ENCODE measurements at regions not wholly inside any gene's neighbourhood (a gene's known extent, or its start where the extent isn't known, plus 50 kb on each side); places are given as distances from the start of the nearest gene placed in this dataset.
"Not testable (repeated sequence)": the region's sequence is repeated elsewhere in the genome, so short reads cannot be mapped to it uniquely, and the experiment has no call there.

- no peak for DNase-seq
- peaks cover 0 to 2% (median under 1%) of the 10 kb centered on the region in 4 donors for H3K4me1 Mint-ChIP-seq
- H3K4me3 Mint-ChIP-seq = no peak overlapping the region
- H3K4me1 ChIP-seq (ENCODE audit: insufficient read depth, low read length) = no peaks in the 10 kb centered on the region
- H3K36me3 Mint-ChIP-seq = no peaks in the 10 kb centered on the region
- no peaks in the 10 kb centered on the region for H3K36me3 ChIP-seq (ENCODE audit: insufficient read depth, low read length)
- intact Hi-C loops (cut with micrococcal nuclease) = no loop called here
- ChIA-PET POLR2A (ENCODE audit: partially characterized antibody) (no interaction called here), CTCF (ENCODE audit: partially characterized antibody) (interaction anchor here (1.2 to 2.1 kb wide), 5 partner anchors 8 to 129 kb away, joined by 3 to 10 read pairs (median 4); no protein-coding TSS in a partner anchor)
- no peaks in the 10 kb centered on the region for H3K9me3 ChIP-seq (ENCODE audit: control insufficient read depth in 1 of 2, low read length in 2 of 2)
- no peak overlapping the region for H3K4me3 ChIP-seq (ENCODE audit: low read length in 2 of 2)
- H3K27ac Mint-ChIP-seq = no peak overlapping the region
- no peaks in the 10 kb centered on the region for H3K9me3 Mint-ChIP-seq
- no peak overlapping the region for H3K27ac ChIP-seq (ENCODE audit: low read depth, low read length)
- H3K27me3 ChIP-seq (ENCODE audit: insufficient read depth, low read length) = no peaks in the 10 kb centered on the region
- peaks cover 24 to 58% of the 10 kb centered on the region in 2 donors for H3K27me3 Mint-ChIP-seq
Observed at GRCh38 chr7:149670288-149670687, 103.1 kb downstream of the ZNF467 start.

GRCh38 chr7:149669121-149669818 lies 104.1 kb downstream of the ZNF467 start:
- H3K9me3 Mint-ChIP-seq = no peaks in the 10 kb centered on the region
- CTCF ChIA-PET (ENCODE audit: partially characterized antibody) = no interaction called here
- intact Hi-C loops (cut with micrococcal nuclease) = loop anchor here (1.0 kb wide), 1 partner anchor 73 kb away; no protein-coding TSS in a partner anchor

GRCh38 chr7:149666360-149666945 lies 106.9 kb downstream of the ZNF467 start:
- Mint-ChIP-seq H3K9me3 (no peaks in the 10 kb centered on the region), H3K27ac (no peak overlapping the region), H3K36me3 (no peaks in the 10 kb centered on the region), H3K4me3 (no peak overlapping the region), H3K4me1 (peaks cover 0 to 2% (median under 1%) of the 10 kb centered on the region in 4 donors), H3K27me3 (peaks cover 23 to 58% of the 10 kb centered on the region in 2 donors)
- no peak overlapping the region for H3K27ac ChIP-seq (ENCODE audit: low read depth, low read length)
- ChIA-PET CTCF (ENCODE audit: partially characterized antibody) (interaction anchor here (1.2 kb wide), 1 partner anchor 76 kb away, joined by 3 read pairs; no protein-coding TSS in a partner anchor), POLR2A (ENCODE audit: partially characterized antibody) (no interaction called here)
- intact Hi-C loops (cut with micrococcal nuclease) = no loop called here
- no peaks in the 10 kb centered on the region for H3K9me3 ChIP-seq (ENCODE audit: control insufficient read depth in 1 of 2, low read length in 2 of 2)
- H3K27me3 ChIP-seq (ENCODE audit: insufficient read depth, low read length) = no peaks in the 10 kb centered on the region
- DNase-seq = no peak
- H3K4me3 ChIP-seq (ENCODE audit: low read length in 2 of 2) = no peak overlapping the region
- H3K36me3 ChIP-seq (ENCODE audit: insufficient read depth, low read length) = no peaks in the 10 kb centered on the region
- no peaks in the 10 kb centered on the region for H3K4me1 ChIP-seq (ENCODE audit: insufficient read depth, low read length)

More at GRCh38 chr7:149669121-149669818, 104.1 kb downstream of the ZNF467 start:
- H3K27ac ChIP-seq (ENCODE audit: low read depth, low read length) = no peak overlapping the region
- Mint-ChIP-seq H3K27ac (no peak overlapping the region), H3K27me3 (peaks cover 21 to 61% of the 10 kb centered on the region in 2 donors), H3K36me3 (no peaks in the 10 kb centered on the region), H3K4me3 (no peak overlapping the region), H3K4me1 (peaks cover 0 to 2% (median under 1%) of the 10 kb centered on the region in 4 donors)
- no peaks in the 10 kb centered on the region for H3K27me3 ChIP-seq (ENCODE audit: insufficient read depth, low read length)
- no peaks in the 10 kb centered on the region for H3K4me1 ChIP-seq (ENCODE audit: insufficient read depth, low read length)
- no peaks in the 10 kb centered on the region for H3K36me3 ChIP-seq (ENCODE audit: insufficient read depth, low read length)
- peak in 4 of 5 donors; percentile 8 to 26 (median 8) for DNase-seq
- no peak overlapping the region for H3K4me3 ChIP-seq (ENCODE audit: low read length in 2 of 2)
- POLR2A ChIA-PET (ENCODE audit: partially characterized antibody) = no interaction called here
- H3K9me3 ChIP-seq (ENCODE audit: control insufficient read depth in 1 of 2, low read length in 2 of 2) = no peaks in the 10 kb centered on the region

GRCh38 chr7:149665618-149666017 lies 107.8 kb downstream of the ZNF467 start:
- H3K9me3 ChIP-seq (ENCODE audit: control insufficient read depth in 1 of 2, low read length in 2 of 2); H3K27ac ChIP-seq (ENCODE audit: low read depth, low read length); POLR2A ChIA-PET (ENCODE audit: partially characterized antibody); intact Hi-C loops (cut with micrococcal nuclease); H3K36me3 Mint-ChIP-seq; H3K4me3 ChIP-seq (ENCODE audit: low read length in 2 of 2); H3K36me3 ChIP-seq (ENCODE audit: insufficient read depth, low read length); H3K27ac Mint-ChIP-seq; H3K9me3 Mint-ChIP-seq; H3K4me3 Mint-ChIP-seq; H3K4me1 Mint-ChIP-seq; H3K4me1 ChIP-seq (ENCODE audit: insufficient read depth, low read length); DNase-seq; H3K27me3 ChIP-seq (ENCODE audit: insufficient read depth, low read length): not testable (repeated sequence)
- peaks cover 23 to 56% of the 10 kb centered on the region in 2 donors for H3K27me3 Mint-ChIP-seq
- CTCF ChIA-PET (ENCODE audit: partially characterized antibody) = interaction anchor here (1.6 kb wide), 1 partner anchor 77 kb away, joined by 6 read pairs; no protein-coding TSS in a partner anchor

- ChIA-PET CTCF (ENCODE audit: partially characterized antibody) (interaction anchor here (0.9 to 3.1 kb wide), 3 partner anchors 76 to 135 kb away, joined by 3 to 18 read pairs (median 6); no protein-coding TSS in a partner anchor), POLR2A (ENCODE audit: partially characterized antibody) (no interaction called here)
- Mint-ChIP-seq H3K4me1 (peaks cover 0 to 2% (median under 1%) of the 10 kb centered on the region in 4 donors), H3K27me3 (peaks cover 23 to 47% of the 10 kb centered on the region in 2 donors), H3K36me3 (no peaks in the 10 kb centered on the region), H3K4me3 (no peak overlapping the region), H3K27ac (no peak overlapping the region), H3K9me3 (peaks cover 0 to 2% (median 0%) of the 10 kb centered on the region in 8 donors)
- Histone ChIP-seq H3K4me3 (ENCODE audit: low read length in 2 of 2) (no peak overlapping the region), H3K9me3 (ENCODE audit: control insufficient read depth in 1 of 2, low read length in 2 of 2) (no peaks in the 10 kb centered on the region), H3K27me3 (ENCODE audit: insufficient read depth, low read length) (no peaks in the 10 kb centered on the region), H3K4me1 (ENCODE audit: insufficient read depth, low read length) (no peaks in the 10 kb centered on the region), H3K27ac (ENCODE audit: low read depth, low read length) (no peak overlapping the region), H3K36me3 (ENCODE audit: insufficient read depth, low read length) (no peaks in the 10 kb centered on the region)
- intact Hi-C loops (cut with micrococcal nuclease) = no loop called here
- no peak for DNase-seq
Observed at GRCh38 chr7:149664666-149665065, 108.7 kb downstream of the ZNF467 start.

GRCh38 chr7:149664176-149664575 lies 109.2 kb downstream of the ZNF467 start:
- ChIA-PET POLR2A (ENCODE audit: partially characterized antibody) (no interaction called here), CTCF (ENCODE audit: partially characterized antibody) (interaction anchor here (0.9 to 3.1 kb wide), 4 partner anchors 77 to 135 kb away, joined by 3 to 37 read pairs (median 12); no protein-coding TSS in a partner anchor)
- DNase-seq = no peak
- Mint-ChIP-seq H3K4me1 (peaks cover 0 to 1% (median under 1%) of the 10 kb centered on the region in 4 donors), H3K9me3 (peaks cover 0 to 2% (median 0%) of the 10 kb centered on the region in 8 donors), H3K4me3 (no peak overlapping the region), H3K27ac (no peak overlapping the region), H3K36me3 (no peaks in the 10 kb centered on the region), H3K27me3 (peaks cover 22 to 44% of the 10 kb centered on the region in 2 donors)
- no peak overlapping the region for H3K4me3 ChIP-seq (ENCODE audit: low read length in 2 of 2)
- no peaks in the 10 kb centered on the region for H3K36me3 ChIP-seq (ENCODE audit: insufficient read depth, low read length)
- intact Hi-C loops (cut with micrococcal nuclease) = no loop called here
- H3K4me1 ChIP-seq (ENCODE audit: insufficient read depth, low read length) = no peaks in the 10 kb centered on the region
- no peak overlapping the region for H3K27ac ChIP-seq (ENCODE audit: low read depth, low read length)
- no peaks in the 10 kb centered on the region for H3K9me3 ChIP-seq (ENCODE audit: control insufficient read depth in 1 of 2, low read length in 2 of 2)
- H3K27me3 ChIP-seq (ENCODE audit: insufficient read depth, low read length) = no peaks in the 10 kb centered on the region

GRCh38 chr7:149662591-149663095 lies 110.7 kb downstream of the ZNF467 start:
- POLR2A ChIA-PET (ENCODE audit: partially characterized antibody) = no interaction called here
- intact Hi-C loops (cut with micrococcal nuclease) = loop anchor here (1.0 kb wide), 2 partner anchors 80 to 138 kb away; no protein-coding TSS in a partner anchor
- H3K36me3 ChIP-seq (ENCODE audit: insufficient read depth, low read length) = no peaks in the 10 kb centered on the region
- H3K27me3 Mint-ChIP-seq = peaks cover 22 to 49% of the 10 kb centered on the region in 2 donors
- no peak overlapping the region for H3K27ac Mint-ChIP-seq
- no peaks in the 10 kb centered on the region for H3K4me1 Mint-ChIP-seq
- DNase-seq = peak; percentile 42 to 63 (median 48)
- H3K27me3 ChIP-seq (ENCODE audit: insufficient read depth, low read length) = no peaks in the 10 kb centered on the region
- H3K27ac ChIP-seq (ENCODE audit: low read depth, low read length) = no peak overlapping the region
- H3K4me3 ChIP-seq (ENCODE audit: low read length in 2 of 2) = no peak overlapping the region
- H3K4me1 ChIP-seq (ENCODE audit: insufficient read depth, low read length) = no peaks in the 10 kb centered on the region
- H3K9me3 Mint-ChIP-seq = peaks cover 0 to 2% (median 0%) of the 10 kb centered on the region in 8 donors
- no peak overlapping the region for H3K4me3 Mint-ChIP-seq
- no peaks in the 10 kb centered on the region for H3K36me3 Mint-ChIP-seq
- CTCF ChIA-PET (ENCODE audit: partially characterized antibody) = interaction anchor here (1.0 to 3.1 kb wide), 11 partner anchors 9 to 382 kb away, joined by 3 to 37 read pairs (median 6); no protein-coding TSS in a partner anchor
- H3K9me3 ChIP-seq (ENCODE audit: control insufficient read depth in 1 of 2, low read length in 2 of 2) = no peaks in the 10 kb centered on the region
